8988T (cell line): ENCODE measurements at regions not wholly inside any gene's neighbourhood (a gene's known extent, or its start where the extent isn't known, plus 50 kb on each side); places are given as distances from the start of the nearest gene placed in this dataset.

Source experiments
- DNase-seq: peaks from one replicate; pipeline ENCODE4 v3.0.0; 2011

GRCh38 chr4:129167640-129168260 is 71.8 kb downstream of the C4orf33 start:
- DNase-seq = no peak

GRCh38 chr4:129172181-129172580 is 76.2 kb downstream of the C4orf33 start:
- DNase-seq = no peak

- DNase-seq = no peak
Observed at GRCh38 chr4:129176864-129177263, 80.9 kb downstream of the C4orf33 start.

- DNase-seq = no peak
Observed at GRCh38 chr4:129179276-129179675, 83.3 kb downstream of the C4orf33 start.

GRCh38 chr4:129189630-129190029 is 93.7 kb downstream of the C4orf33 start:
- DNase-seq = no peak

GRCh38 chr4:129193357-129194100 is 97.6 kb downstream of the C4orf33 start:
- DNase-seq = no peak

GRCh38 chr4:129208481-129208880 is 112.5 kb downstream of the C4orf33 start:
- DNase-seq = no peak

GRCh38 chr4:129213692-129214091 is 117.7 kb downstream of the C4orf33 start:
- DNase-seq = no peak

- DNase-seq = no peak
Observed at GRCh38 chr4:129218360-129218759, 122.4 kb downstream of the C4orf33 start.

- DNase-seq = no peak
Observed at GRCh38 chr4:129218897-129219296, 122.9 kb downstream of the C4orf33 start.

- no peak for DNase-seq
Observed at GRCh38 chr4:129220254-129220653, 124.3 kb downstream of the C4orf33 start.

- DNase-seq = no peak
Observed at GRCh38 chr4:129223945-129224344, 128.0 kb downstream of the C4orf33 start.

- DNase-seq = no peak
Observed at GRCh38 chr4:129230846-129231245, 134.9 kb downstream of the C4orf33 start.

GRCh38 chr4:129231945-129232588 is 136.1 kb downstream of the C4orf33 start:
- no peak for DNase-seq

- no peak for DNase-seq
Observed at GRCh38 chr4:129232589-129233337, 136.8 kb downstream of the C4orf33 start.

GRCh38 chr4:129233691-129234090 is 137.7 kb downstream of the C4orf33 start:
- DNase-seq = no peak

- DNase-seq = no peak
Observed at GRCh38 chr4:129236351-129236750, 140.4 kb downstream of the C4orf33 start.

- no peak for DNase-seq
Observed at GRCh38 chr4:129239088-129239487, 143.1 kb downstream of the C4orf33 start.

- no peak for DNase-seq
Observed at GRCh38 chr4:129240816-129241215, 144.9 kb downstream of the C4orf33 start.

- DNase-seq = no peak
Observed at GRCh38 chr4:129246145-129246544, 150.2 kb downstream of the C4orf33 start.

GRCh38 chr4:129246910-129247461 is 151.0 kb downstream of the C4orf33 start:
- no peak for DNase-seq

- no peak for DNase-seq
Observed at GRCh38 chr4:129248621-129249020, 152.7 kb downstream of the C4orf33 start.

GRCh38 chr4:129254126-129254525 is 158.2 kb downstream of the C4orf33 start:
- no peak for DNase-seq
